ENCODE measurements at regions not wholly inside any gene's neighbourhood (a gene's known extent, or its start where the extent isn't known, plus 50 kb on each side); places are given as distances from the start of the nearest gene placed in this dataset.

DNA sequence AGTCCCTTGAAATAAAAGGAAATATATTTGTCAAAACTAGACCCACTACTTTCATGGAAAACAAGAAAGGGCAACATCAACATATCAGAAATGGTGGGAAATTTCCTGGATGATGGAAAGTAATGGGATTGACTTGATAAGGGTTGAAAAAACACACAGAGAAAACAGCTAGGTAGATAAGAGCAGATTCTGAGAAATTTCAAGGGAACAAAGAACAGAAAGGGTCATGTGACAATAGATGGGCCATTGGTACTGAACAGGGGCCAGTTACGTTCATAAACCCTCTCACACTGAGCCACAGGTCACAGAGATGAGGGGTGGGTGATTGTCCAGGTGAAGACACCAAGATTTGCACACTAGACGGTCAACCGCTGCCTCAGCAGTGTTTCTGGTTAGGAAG, 98.7 kb downstream of the QPCT start:
- Histone ChIP-seq H3K9me3 (peaks cover 0 to 6% (median 0%) of the 10 kb centered on the region in 3 donors), H3K27ac (no peak overlapping the region), H3K4me3 (no peak overlapping the region), H3K4me1 (no peaks in the 10 kb centered on the region), H3K36me3 (no peaks in the 10 kb centered on the region), H3K27me3 (peaks cover 0 to 75% (median 0%) of the 10 kb centered on the region in 4 donors)
- 83 to 89% methylated on average over 3 of the region's 3 CpGs for WGBS, 2 donors
- intact Hi-C loops (cut with DNase I), result no loop called here
- TF ChIP-seq POLR2A (IDR thresholded peaks at IDR 0.05), result no peak
- TF ChIP-seq, protein P1, sequence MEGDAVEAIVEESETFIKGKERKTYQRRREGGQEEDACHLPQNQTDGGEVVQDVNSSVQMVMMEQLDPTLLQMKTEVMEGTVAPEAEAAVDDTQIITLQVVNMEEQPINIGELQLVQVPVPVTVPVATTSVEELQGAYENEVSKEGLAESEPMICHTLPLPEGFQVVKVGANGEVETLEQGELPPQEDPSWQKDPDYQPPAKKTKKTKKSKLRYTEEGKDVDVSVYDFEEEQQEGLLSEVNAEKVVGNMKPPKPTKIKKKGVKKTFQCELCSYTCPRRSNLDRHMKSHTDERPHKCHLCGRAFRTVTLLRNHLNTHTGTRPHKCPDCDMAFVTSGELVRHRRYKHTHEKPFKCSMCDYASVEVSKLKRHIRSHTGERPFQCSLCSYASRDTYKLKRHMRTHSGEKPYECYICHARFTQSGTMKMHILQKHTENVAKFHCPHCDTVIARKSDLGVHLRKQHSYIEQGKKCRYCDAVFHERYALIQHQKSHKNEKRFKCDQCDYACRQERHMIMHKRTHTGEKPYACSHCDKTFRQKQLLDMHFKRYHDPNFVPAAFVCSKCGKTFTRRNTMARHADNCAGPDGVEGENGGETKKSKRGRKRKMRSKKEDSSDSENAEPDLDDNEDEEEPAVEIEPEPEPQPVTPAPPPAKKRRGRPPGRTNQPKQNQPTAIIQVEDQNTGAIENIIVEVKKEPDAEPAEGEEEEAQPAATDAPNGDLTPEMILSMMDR (IDR thresholded peaks at IDR 0.05), result no peak
- no peak for DNase-seq

DNA sequence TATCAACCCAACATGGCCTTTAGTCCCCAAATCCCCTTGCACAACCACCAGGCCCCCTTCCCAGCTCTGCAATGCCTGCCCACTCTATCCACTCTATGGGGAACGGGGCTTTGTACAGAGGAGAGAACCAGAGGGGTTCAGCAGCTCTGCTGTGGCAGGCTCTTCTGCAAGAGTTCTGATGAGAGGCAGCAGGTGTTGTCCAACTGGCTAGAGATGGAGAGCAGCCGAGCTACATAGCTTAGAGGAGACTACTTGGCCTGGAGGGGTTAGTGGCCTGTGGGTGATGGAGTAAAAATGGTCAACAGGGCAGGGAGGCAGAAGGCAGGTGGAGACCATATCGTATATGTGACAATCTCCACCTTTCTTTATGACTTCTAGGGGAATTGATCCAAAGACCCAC, 103.0 kb downstream of the QPCT start:
- 75 to 77% methylated on average over 2 to 3 of the region's 3 CpGs for WGBS, 2 donors

DNA sequence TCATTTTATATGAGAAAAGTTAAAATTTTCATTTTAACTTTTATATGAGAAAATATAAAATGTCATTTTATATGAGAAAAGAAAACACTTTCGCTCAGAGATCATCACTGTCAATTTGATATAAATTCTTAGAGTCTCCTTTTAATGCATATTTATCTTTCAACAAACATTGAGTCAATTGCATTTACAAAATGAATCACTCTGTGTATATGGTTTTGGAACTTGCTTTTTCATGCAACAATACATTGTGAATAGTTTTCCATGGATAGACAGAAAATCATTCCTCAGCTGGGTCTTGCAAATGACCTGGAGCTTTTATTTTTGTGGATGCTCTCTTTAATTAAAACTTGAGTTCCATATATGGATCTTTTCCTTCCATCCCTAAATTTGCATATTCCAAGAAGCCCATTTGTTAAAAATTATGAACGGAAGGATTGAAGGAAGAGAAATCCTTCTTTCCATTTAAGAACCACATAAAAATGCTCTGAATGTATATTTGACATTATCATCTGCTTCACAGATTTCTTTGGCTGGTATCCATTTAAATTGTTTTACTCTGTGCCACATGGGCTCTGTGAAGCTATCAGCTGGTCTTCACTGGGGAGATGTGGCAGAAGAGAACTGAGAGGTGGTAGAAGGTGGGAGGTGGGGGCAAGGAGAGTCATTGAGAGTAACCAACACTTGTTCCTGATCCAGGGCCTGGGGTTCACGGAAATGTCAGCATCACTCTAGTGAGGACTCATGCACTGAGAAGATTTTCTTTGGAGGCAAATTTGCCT, 104.1 kb downstream of the QPCT start:
- 88 to 91% methylated on average over 3 of the region's 3 CpGs for WGBS, 2 donors
- no peaks in the 10 kb centered on the region for H3K9me3 ChIP-seq
- no peaks in the 10 kb centered on the region for H3K4me1 ChIP-seq
- H3K36me3 ChIP-seq, result no peaks in the 10 kb centered on the region
- no peak overlapping the region for H3K4me3 ChIP-seq
- intact Hi-C loops (cut with DNase I), result no loop called here
- TF ChIP-seq POLR2A (IDR thresholded peaks at IDR 0.05), result no peak
- TF ChIP-seq, protein P1 (IDR thresholded peaks at IDR 0.05), result no peak
- no peak overlapping the region for H3K27ac ChIP-seq
- no peak for DNase-seq
- peaks cover 0 to 98% (median 0%) of the 10 kb centered on the region in 4 donors for H3K27me3 ChIP-seq

More for the DNA sequence above, 103.0 kb downstream of the QPCT start:
- no peak for DNase-seq
- intact Hi-C loops (cut with DNase I), result no loop called here
- no peak overlapping the region for H3K27ac ChIP-seq
- H3K9me3 ChIP-seq, result no peaks in the 10 kb centered on the region
- peaks cover 0 to 98% (median 0%) of the 10 kb centered on the region in 4 donors for H3K27me3 ChIP-seq
- no peak overlapping the region for H3K4me3 ChIP-seq
- no peaks in the 10 kb centered on the region for H3K36me3 ChIP-seq
- no peaks in the 10 kb centered on the region for H3K4me1 ChIP-seq
- no peak for TF ChIP-seq POLR2A (IDR thresholded peaks at IDR 0.05)
- TF ChIP-seq, protein P1 (IDR thresholded peaks at IDR 0.05), result no peak

DNA sequence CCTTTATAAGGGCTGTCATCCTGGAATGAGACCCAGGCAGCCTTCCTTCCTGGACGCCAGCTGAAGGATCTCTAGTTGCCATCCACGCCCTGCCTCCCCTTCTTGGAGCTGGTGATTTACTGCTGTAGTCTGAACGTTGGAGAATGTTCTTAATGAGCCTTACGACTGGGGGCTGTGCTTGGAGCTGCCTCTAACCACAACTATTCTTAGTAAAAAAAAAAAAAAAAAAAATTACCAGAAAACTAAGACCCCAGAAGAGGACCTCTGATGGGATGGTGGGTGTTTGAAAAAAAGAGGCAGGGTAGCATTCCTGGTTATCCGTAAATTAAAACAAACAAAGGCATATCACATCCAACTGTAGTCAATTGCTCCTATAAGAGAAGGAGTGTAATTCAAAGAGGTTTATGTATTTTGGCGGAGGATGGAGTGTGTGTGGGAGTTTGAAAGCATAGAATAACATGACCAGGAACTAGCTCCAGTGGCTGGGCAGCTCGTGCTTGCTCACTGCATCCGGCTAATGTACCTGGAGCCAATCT, 105.4 kb downstream of the QPCT start:
- intact Hi-C loops (cut with DNase I), result no loop called here
- no peak for TF ChIP-seq POLR2A (IDR thresholded peaks at IDR 0.05)
- TF ChIP-seq, protein P1 (IDR thresholded peaks at IDR 0.05), result no peak
- Histone ChIP-seq H3K27ac (no peak overlapping the region), H3K4me3 (no peak overlapping the region), H3K27me3 (peaks cover 0 to 98% (median 0%) of the 10 kb centered on the region in 4 donors), H3K9me3 (no peaks in the 10 kb centered on the region), H3K4me1 (no peaks in the 10 kb centered on the region), H3K36me3 (no peaks in the 10 kb centered on the region)
- 56 to 57% methylated on average over 8 of the region's 8 CpGs for WGBS, 2 donors
- DNase-seq, result no peak

DNA sequence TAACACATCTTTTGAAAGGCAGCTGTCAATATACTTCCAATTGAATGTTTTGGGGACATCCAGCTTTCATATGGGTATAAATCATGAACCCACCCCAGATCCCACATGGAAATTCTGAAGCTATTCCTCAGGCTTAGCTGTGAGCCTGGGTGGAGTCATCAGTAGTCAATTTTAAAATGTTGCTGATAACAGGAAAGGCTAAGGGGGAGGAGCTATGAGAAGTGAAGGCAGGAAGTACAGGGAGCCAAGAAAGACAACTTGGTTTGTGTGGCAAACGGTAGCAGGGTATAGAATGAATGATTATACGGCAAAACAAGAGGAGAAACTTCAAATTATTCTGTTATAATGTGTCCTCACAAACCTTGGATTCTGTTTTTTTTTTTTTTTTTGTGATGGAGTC, 108.6 kb downstream of the QPCT start:
- no peak overlapping the region for H3K4me3 ChIP-seq
- no peak for TF ChIP-seq POLR2A (IDR thresholded peaks at IDR 0.05)
- H3K4me1 ChIP-seq, result peaks cover 0 to 26% (median 15%) of the 10 kb centered on the region in 3 donors
- H3K27me3 ChIP-seq, result peaks cover 0 to 90% (median 0%) of the 10 kb centered on the region in 4 donors
- H3K9me3 ChIP-seq, result no peaks in the 10 kb centered on the region
- intact Hi-C loops (cut with DNase I), result no loop called here
- DNase-seq, result no peak
- 60 to 61% methylated on average over 2 of the region's 2 CpGs for WGBS, 2 donors
- no peak overlapping the region for H3K27ac ChIP-seq
- no peaks in the 10 kb centered on the region for H3K36me3 ChIP-seq
